K562 (cell line): ENCODE measurements at regions not wholly inside any gene's neighbourhood (a gene's known extent, or its start where the extent isn't known, plus 50 kb on each side); places are given as distances from the start of the nearest gene placed in this dataset.

Experiments
- BCOR ChIP-seq: fragments of 450-650 bp; IDR thresholded peaks from 2 replicates; pipeline ENCODE4 v1.6.1; 2016
- BDP1 ChIP-seq: IDR thresholded peaks from 3 replicates; pipeline ENCODE4 v1.6.1; 2011; ENCODE audit not compliant: insufficient read length, insufficient read depth
- ESRRB ChIP-seq: fragments of 250-450 bp; sonication (Bioruptor Pico); IDR thresholded peaks from 2 replicates; pipeline ENCODE4 v1.5.0; 2020; ENCODE audit warnings: mild to moderate bottlenecking, moderate library complexity, borderline replicate concordance
- ETS2 ChIP-seq: IDR thresholded peaks from 2 replicates; pipeline ENCODE4 v1.6.1; 2016; ENCODE audit warnings: borderline replicate concordance, missing genetic modification characterization, mild to moderate bottlenecking, moderate library complexity, missing compliant biosample characterization; ENCODE audit not compliant: poor library complexity, severe bottlenecking
- FOS ChIP-seq: IDR thresholded peaks from 3 replicates; pipeline ENCODE4 v1.6.1; 2011; ENCODE audit not compliant: insufficient read length; ENCODE audit errors: extremely low read depth
- HNRNPH1 ChIP-seq: fragments of 200-400 bp; formaldehyde crosslinking; optimal IDR thresholded peaks from 2 replicates; pipeline ENCODE3; 2017; ENCODE audit warnings: low read depth, mild to moderate bottlenecking, low read length, moderate library complexity
- ILF3 ChIP-seq: fragments of 450-650 bp; IDR thresholded peaks from 2 replicates; pipeline ENCODE4 v1.6.1; 2018; ENCODE audit warnings: antibody characterized with exemption, mild to moderate bottlenecking, moderate library complexity, borderline replicate concordance
- IRF2 ChIP-seq: sonication (generic); formaldehyde crosslinking; IDR thresholded peaks from 2 replicates; pipeline ENCODE4 v1.8.1; 2022; ENCODE audit warnings: mild to moderate bottlenecking, missing genetic modification reagents
- KAT2B ChIP-seq: IDR thresholded peaks from one replicate; pipeline ENCODE4 v1.6.1; 2012; ENCODE audit warnings: low read depth, mild to moderate bottlenecking, control low read depth, inconsistent platforms, low read length, moderate library complexity
- KLF1 ChIP-seq: fragments of 450-650 bp; IDR thresholded peaks from 2 replicates; pipeline ENCODE4 v1.6.1; 2016; ENCODE audit warnings: missing genetic modification characterization, missing compliant biosample characterization
- NCOR1 ChIP-seq: fragments of 450-650 bp; IDR thresholded peaks from 2 replicates; pipeline ENCODE4 v1.6.1; 2016; ENCODE audit warnings: mild to moderate bottlenecking, moderate library complexity
- SMAD1 ChIP-seq: fragments of 150-350 bp; IDR thresholded peaks from 2 replicates; pipeline ENCODE4 v1.6.1; 2014; ENCODE audit warnings: low read length, low read depth; ENCODE audit not compliant: partially characterized antibody
- SMARCA5 ChIP-seq: fragments of 450-650 bp; IDR thresholded peaks from 2 replicates; pipeline ENCODE4 v1.6.1; 2016
- SMC3 ChIP-seq: conservative IDR thresholded peaks from 2 replicates; pipeline ENCODE4 v1.6.1; 2011; ENCODE audit warnings: low read depth, low read length, improper control_type of control experiment; ENCODE audit not compliant: insufficient read depth
- SRSF3 ChIP-seq: fragments of 200-400 bp; formaldehyde crosslinking; IDR thresholded peaks from 2 replicates; pipeline ENCODE4 v1.6.1; 2016; ENCODE audit warnings: mild to moderate bottlenecking, low read length, moderate library complexity; ENCODE audit not compliant: insufficient read depth
- TBP ChIP-seq: optimal IDR thresholded peaks from 2 replicates; pipeline ENCODE3; 2011; ENCODE audit warnings: low read depth, low read length, improper control_type of control experiment
- TCF7 ChIP-seq: sonication (generic); IDR thresholded peaks from 2 replicates; pipeline ENCODE4 v1.6.1; 2016; ENCODE audit warnings: antibody characterized with exemption, borderline replicate concordance
- XRCC4 ChIP-seq: IDR thresholded peaks from one replicate; pipeline ENCODE4 v1.6.1; 2011; ENCODE audit not compliant: insufficient read depth, insufficient read length; ENCODE audit errors: extremely low read depth
- ZKSCAN8 ChIP-seq: fragments of 200-800 bp; sonication (Bioruptor generic); IDR thresholded peaks from 2 replicates; pipeline ENCODE4 v1.6.1; 2016; ENCODE audit warnings: missing genetic modification characterization, missing compliant biosample characterization
- ZNF263 ChIP-seq: sonication (generic); formaldehyde crosslinking; IDR thresholded peaks from 2 replicates; pipeline ENCODE4 v1.8.0; 2022; ENCODE audit warnings: mild to moderate bottlenecking, missing genetic modification reagents, borderline replicate concordance
- ZNF347 ChIP-seq: fragments of 450-650 bp; formaldehyde crosslinking; IDR thresholded peaks from 2 replicates; pipeline ENCODE4 v1.4.0; 2020; ENCODE audit warnings: low read depth, mild to moderate bottlenecking, moderate library complexity
- ZNF431 ChIP-seq: sonication (generic); formaldehyde crosslinking; IDR thresholded peaks from 2 replicates; pipeline ENCODE4 v1.8.0; 2022; ENCODE audit warnings: mild to moderate bottlenecking, missing genetic modification reagents
- ZNF57 ChIP-seq: fragments of 450-650 bp; formaldehyde crosslinking; IDR thresholded peaks from 2 replicates; pipeline ENCODE4 v1.4.0; 2020; ENCODE audit warnings: mild to moderate bottlenecking, moderate library complexity
- ZNF707 ChIP-seq: fragments of 250-450 bp; sonication (Bioruptor Pico); conservative IDR thresholded peaks from 2 replicates; pipeline ENCODE4 v1.8.0; 2022; ENCODE audit warnings: inconsistent platforms, mild to moderate bottlenecking, moderate library complexity
- ZNF764 ChIP-seq: fragments of 250-450 bp; sonication (Bioruptor Pico); IDR thresholded peaks from 2 replicates; pipeline ENCODE4 v1.4.0; 2020; ENCODE audit warnings: low read depth, mild to moderate bottlenecking, moderate library complexity
- TF ChIP-seq, protein P1 (sequence below): fragments of 250-450 bp; sonication (Bioruptor Pico); IDR thresholded peaks from 2 replicates; pipeline ENCODE4 v1.8.0; 2021; ENCODE audit warnings: moderate library complexity, mild to moderate bottlenecking, inconsistent platforms
- TF ChIP-seq, protein P2 (sequence below): fragments of 450-650 bp; formaldehyde crosslinking; IDR thresholded peaks from 2 replicates; pipeline ENCODE4 v1.4.0; 2020; ENCODE audit warnings: mild to moderate bottlenecking, moderate library complexity

DNA sequence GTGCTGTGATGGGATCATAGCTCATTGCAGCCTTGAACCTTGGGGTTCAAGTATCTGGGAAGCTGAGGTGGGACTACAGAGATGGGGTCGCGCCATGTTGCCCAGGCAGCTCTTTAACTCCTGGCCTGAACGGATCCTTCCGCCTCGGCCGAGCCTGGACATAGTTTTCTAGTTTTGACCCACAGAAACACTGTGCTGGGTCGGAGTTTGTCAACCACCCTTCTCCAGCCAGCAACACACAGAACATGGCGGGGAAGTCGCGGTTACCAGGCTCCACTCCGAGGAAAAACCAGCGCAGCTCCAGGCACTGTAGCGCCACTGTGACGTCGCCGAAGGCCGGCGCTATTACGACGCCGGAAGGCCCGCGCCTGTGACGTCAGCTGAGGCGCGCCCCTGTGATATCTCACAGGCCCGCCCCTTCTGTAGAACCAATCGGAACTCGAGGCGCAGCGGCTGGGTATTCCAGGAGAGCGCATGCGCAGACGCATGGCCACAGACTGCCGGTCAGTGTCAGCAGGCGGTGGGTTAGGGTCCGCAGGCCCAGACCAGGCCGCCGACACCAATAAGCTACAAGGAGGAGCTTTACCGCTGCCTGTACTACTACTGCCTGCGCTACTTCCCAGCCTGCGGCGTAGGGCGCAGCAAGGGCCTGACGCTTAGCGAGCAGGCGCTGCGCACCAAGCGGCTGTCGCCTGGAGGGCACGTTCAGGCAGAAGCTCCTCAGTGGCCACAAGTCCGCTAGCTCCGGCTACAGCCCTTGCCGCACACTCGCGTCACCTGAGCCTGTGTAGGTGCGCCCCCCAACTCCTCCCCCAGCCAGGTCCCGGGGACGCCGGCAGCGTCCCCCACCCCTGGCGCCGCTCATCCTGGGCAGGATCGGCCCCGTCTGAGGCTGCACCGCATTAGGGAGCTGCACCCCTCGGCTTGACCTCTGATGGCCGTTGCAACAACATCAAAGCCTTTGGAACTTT lies 135.2 kb upstream of the KCTD7 start (continued):
- TF ChIP-seq SMARCA5 (no peak), IRF2 (CRISPR knock-in tag) (no peak), KAT2B (no peak), ETS2 (tag) (no peak), ZNF431 (peak; percentile 65; the same call in 1 of the 2 replicates), ZNF263 (CRISPR knock-in tag) (no peak), ZNF764 (CRISPR knock-in tag) (0 out of 2 replicates have a peak, but pooled peaks have one; percentile 18), ILF3 (no peak; the same call in 1 of the 2 replicates), ZKSCAN8 (no peak), TBP (peak; percentile 72), BCOR (0 out of 2 replicates have a peak, but pooled peaks have one; percentile 36), SMAD1 (peak; percentile 75), SMC3 (no peak), FOS (peak; percentile 48), SRSF3 (no peak), HNRNPH1 (no peak), TCF7 (0 out of 2 replicates have a peak, but pooled peaks have one; percentile 18), BDP1 (no peak), ZNF707 (CRISPR knock-in tag) (no peak), ZNF347 (CRISPR knock-in tag) (no peak), XRCC4 (no peak), NCOR1 (no peak), ZNF57 (no peak), KLF1 (tag) (peak; percentile 93), ESRRB (CRISPR knock-in tag) (no peak)
- TF ChIP-seq, protein P1, sequence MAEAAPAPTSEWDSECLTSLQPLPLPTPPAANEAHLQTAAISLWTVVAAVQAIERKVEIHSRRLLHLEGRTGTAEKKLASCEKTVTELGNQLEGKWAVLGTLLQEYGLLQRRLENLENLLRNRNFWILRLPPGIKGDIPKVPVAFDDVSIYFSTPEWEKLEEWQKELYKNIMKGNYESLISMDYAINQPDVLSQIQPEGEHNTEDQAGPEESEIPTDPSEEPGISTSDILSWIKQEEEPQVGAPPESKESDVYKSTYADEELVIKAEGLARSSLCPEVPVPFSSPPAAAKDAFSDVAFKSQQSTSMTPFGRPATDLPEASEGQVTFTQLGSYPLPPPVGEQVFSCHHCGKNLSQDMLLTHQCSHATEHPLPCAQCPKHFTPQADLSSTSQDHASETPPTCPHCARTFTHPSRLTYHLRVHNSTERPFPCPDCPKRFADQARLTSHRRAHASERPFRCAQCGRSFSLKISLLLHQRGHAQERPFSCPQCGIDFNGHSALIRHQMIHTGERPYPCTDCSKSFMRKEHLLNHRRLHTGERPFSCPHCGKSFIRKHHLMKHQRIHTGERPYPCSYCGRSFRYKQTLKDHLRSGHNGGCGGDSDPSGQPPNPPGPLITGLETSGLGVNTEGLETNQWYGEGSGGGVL (CRISPR knock-in tag): no peak
- TF ChIP-seq, protein P2, sequence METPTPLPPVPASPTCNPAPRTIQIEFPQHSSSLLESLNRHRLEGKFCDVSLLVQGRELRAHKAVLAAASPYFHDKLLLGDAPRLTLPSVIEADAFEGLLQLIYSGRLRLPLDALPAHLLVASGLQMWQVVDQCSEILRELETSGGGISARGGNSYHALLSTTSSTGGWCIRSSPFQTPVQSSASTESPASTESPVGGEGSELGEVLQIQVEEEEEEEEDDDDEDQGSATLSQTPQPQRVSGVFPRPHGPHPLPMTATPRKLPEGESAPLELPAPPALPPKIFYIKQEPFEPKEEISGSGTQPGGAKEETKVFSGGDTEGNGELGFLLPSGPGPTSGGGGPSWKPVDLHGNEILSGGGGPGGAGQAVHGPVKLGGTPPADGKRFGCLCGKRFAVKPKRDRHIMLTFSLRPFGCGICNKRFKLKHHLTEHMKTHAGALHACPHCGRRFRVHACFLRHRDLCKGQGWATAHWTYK (CRISPR knock-in tag): peak; percentile 87; the same call in 1 of the 2 replicates
